Suprapubic skin (tissue), 4 donors: ENCODE measurements at regions not wholly inside any gene's neighbourhood (a gene's known extent, or its start where the extent isn't known, plus 50 kb on each side); places are given as distances from the start of the nearest gene placed in this dataset.

Source experiments
- DNase-seq, 2 donors: peaks; one replicate each; pipeline ENCODE4 v3.0.0-alpha.2; 2019; ENCODE audit warnings: low spot score in 2 of 2
- H3K27ac ChIP-seq: fragments of 200-600 bp; sonication (generic); one replicate; pipeline ENCODE4 v1.5.1; 2019
- H3K27me3 ChIP-seq: fragments of 200-600 bp; sonication (generic); one replicate; pipeline ENCODE4 v1.5.1; 2019
- H3K36me3 ChIP-seq: fragments of 200-600 bp; sonication (generic); one replicate; pipeline ENCODE4 v1.5.1; 2019
- H3K4me1 ChIP-seq: fragments of 200-600 bp; sonication (generic); one replicate; pipeline ENCODE4 v1.5.1; 2019
- H3K4me3 ChIP-seq: fragments of 200-600 bp; sonication (generic); one replicate; pipeline ENCODE4 v1.5.1; 2019; ENCODE audit warnings: mild to moderate bottlenecking
- H3K9me3 ChIP-seq: fragments of 200-600 bp; sonication (generic); one replicate; pipeline ENCODE4 v1.5.1; 2019
- CTCF ChIP-seq, 2 donors: fragments of 200-600 bp in 1 of 2; fragments of 450-650 bp in 1 of 2; sonication (generic) in 1 of 2; IDR thresholded peaks; one replicate each; pipeline ENCODE4 v1.5.1; 2016 to 2019; ENCODE audit warnings: antibody characterized with exemption in 2 of 2, mild to moderate bottlenecking in 1 of 2, moderate library complexity in 1 of 2
- EP300 ChIP-seq: sonication (generic); formaldehyde crosslinking; IDR thresholded peaks from one replicate; pipeline ENCODE4 v1.6.1; 2017; ENCODE audit warnings: antibody characterized with exemption
- POLR2A ChIP-seq, 2 donors: fragments of 450-650 bp; IDR thresholded peaks; one replicate each; pipeline ENCODE4 v1.6.1; 2017; ENCODE audit warnings: antibody characterized with exemption in 2 of 2, mild to moderate bottlenecking in 2 of 2, moderate library complexity in 2 of 2
- POLR2AphosphoS5 ChIP-seq, 3 donors: sonication (generic); formaldehyde crosslinking; IDR thresholded peaks; one replicate each; pipeline ENCODE4 v1.6.1; 2017; ENCODE audit warnings: antibody characterized with exemption in 3 of 3
- whole genome bisulfite sequencing: methylation state at CpG from one replicate; pipeline ENCODE4 v1.1.5; 2018; 5-methylcytosine and 5-hydroxymethylcytosine counted together

GRCh38 chr13:27352698-27353097 is 71.7 kb upstream of the GTF3A start:
- WGBS = 86% methylated on average over 11 of the region's 11 CpGs
- no peak for DNase-seq
- Histone ChIP-seq H3K4me3 (no peak overlapping the region), H3K27ac (no peak overlapping the region), H3K27me3 (peaks cover 12% of the 10 kb centered on the region), H3K4me1 (no peaks in the 10 kb centered on the region), H3K9me3 (no peaks in the 10 kb centered on the region), H3K36me3 (no peaks in the 10 kb centered on the region)
- no peak for TF ChIP-seq CTCF (IDR thresholded peaks at IDR 0.05)
- no peak for TF ChIP-seq EP300
- no peak for TF ChIP-seq POLR2A (IDR thresholded peaks at IDR 0.05)
- no peak for TF ChIP-seq POLR2AphosphoS5 (IDR thresholded peaks at IDR 0.05)

- Histone ChIP-seq H3K27me3 (peaks cover 7% of the 10 kb centered on the region), H3K4me3 (no peak overlapping the region), H3K4me1 (no peaks in the 10 kb centered on the region), H3K27ac (no peak overlapping the region), H3K9me3 (no peaks in the 10 kb centered on the region), H3K36me3 (no peaks in the 10 kb centered on the region)
- WGBS = 76% methylated on average over 5 of the region's 9 CpGs
- no peak for DNase-seq
- TF ChIP-seq CTCF (IDR thresholded peaks at IDR 0.05) (no peak), POLR2A (IDR thresholded peaks at IDR 0.05) (no peak), EP300 (no peak), POLR2AphosphoS5 (IDR thresholded peaks at IDR 0.05) (no peak)
Measured at GRCh38 chr13:27353166-27353583, 71.2 kb upstream of the GTF3A start.

GRCh38 chr13:27353708-27354107 is 70.7 kb upstream of the GTF3A start:
- 90% methylated on average over 3 of the region's 3 CpGs for WGBS
- Histone ChIP-seq H3K4me1 (no peaks in the 10 kb centered on the region), H3K27ac (no peak overlapping the region), H3K36me3 (no peaks in the 10 kb centered on the region), H3K9me3 (no peaks in the 10 kb centered on the region), H3K27me3 (peaks cover 3% of the 10 kb centered on the region), H3K4me3 (no peak overlapping the region)
- DNase-seq = no peak
- TF ChIP-seq EP300 (no peak), POLR2AphosphoS5 (IDR thresholded peaks at IDR 0.05) (no peak), CTCF (IDR thresholded peaks at IDR 0.05) (no peak), POLR2A (IDR thresholded peaks at IDR 0.05) (no peak)

- Histone ChIP-seq H3K9me3 (no peaks in the 10 kb centered on the region), H3K36me3 (no peaks in the 10 kb centered on the region), H3K27ac (no peak overlapping the region), H3K4me3 (no peak overlapping the region), H3K27me3 (no peaks in the 10 kb centered on the region), H3K4me1 (no peaks in the 10 kb centered on the region)
- 6% methylated on average over 3 of the region's 3 CpGs for WGBS
- DNase-seq = no peak
- TF ChIP-seq CTCF (IDR thresholded peaks at IDR 0.05) (no peak), EP300 (no peak), POLR2AphosphoS5 (IDR thresholded peaks at IDR 0.05) (no peak), POLR2A (IDR thresholded peaks at IDR 0.05) (no peak)
Measured at GRCh38 chr13:27354379-27354778, 70.0 kb upstream of the GTF3A start.

GRCh38 chr13:27355894-27356293 is 68.5 kb upstream of the GTF3A start:
- no peaks in the 10 kb centered on the region for H3K9me3 ChIP-seq
- TF ChIP-seq EP300 (no peak), CTCF (IDR thresholded peaks at IDR 0.05) (no peak), POLR2AphosphoS5 (IDR thresholded peaks at IDR 0.05) (no peak), POLR2A (IDR thresholded peaks at IDR 0.05) (no peak)
- no peaks in the 10 kb centered on the region for H3K36me3 ChIP-seq
- peaks cover 6% of the 10 kb centered on the region for H3K27me3 ChIP-seq
- WGBS = 63% methylated on average over 7 of the region's 7 CpGs
- H3K4me1 ChIP-seq = no peaks in the 10 kb centered on the region
- no peak overlapping the region for H3K27ac ChIP-seq
- H3K4me3 ChIP-seq = no peak overlapping the region
- DNase-seq = no peak
